HK-2 (cell line): ENCODE measurements at regions not wholly inside any gene's neighbourhood (a gene's known extent, or its start where the extent isn't known, plus 50 kb on each side); places are given as distances from the start of the nearest gene placed in this dataset.

Experiments
- DNase-seq: peaks from one replicate; pipeline ENCODE4 v3.0.0-alpha.2; 2018; ENCODE audit not compliant: unreplicated experiment

GRCh38 chr6:91560409-91560808 lies 973.5 kb upstream of the MAP3K7 start:
- DNase-seq, result no peak

- no peak for DNase-seq
Observed at GRCh38 chr6:91540902-91541301, 954.0 kb upstream of the MAP3K7 start.

DNA sequence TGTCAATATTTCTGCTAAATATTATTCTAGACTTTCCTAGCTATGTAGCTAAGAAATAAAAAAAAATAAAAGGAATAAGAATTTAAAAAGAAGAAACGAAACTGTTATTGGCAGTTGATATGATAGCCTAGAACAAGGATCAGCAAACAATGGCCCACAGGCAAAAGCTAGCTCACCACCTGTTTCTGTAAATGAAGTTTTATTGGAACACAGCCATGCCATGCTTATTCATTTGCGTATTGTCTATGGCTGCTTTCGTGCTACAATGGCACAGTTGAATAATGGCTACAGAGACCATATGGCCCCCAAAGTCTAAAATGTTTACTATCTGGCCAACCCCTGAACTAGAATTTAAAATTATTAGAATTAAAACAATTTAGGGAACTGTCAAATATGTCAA lies 952.6 kb upstream of the MAP3K7 start:
- no peak for DNase-seq

DNA sequence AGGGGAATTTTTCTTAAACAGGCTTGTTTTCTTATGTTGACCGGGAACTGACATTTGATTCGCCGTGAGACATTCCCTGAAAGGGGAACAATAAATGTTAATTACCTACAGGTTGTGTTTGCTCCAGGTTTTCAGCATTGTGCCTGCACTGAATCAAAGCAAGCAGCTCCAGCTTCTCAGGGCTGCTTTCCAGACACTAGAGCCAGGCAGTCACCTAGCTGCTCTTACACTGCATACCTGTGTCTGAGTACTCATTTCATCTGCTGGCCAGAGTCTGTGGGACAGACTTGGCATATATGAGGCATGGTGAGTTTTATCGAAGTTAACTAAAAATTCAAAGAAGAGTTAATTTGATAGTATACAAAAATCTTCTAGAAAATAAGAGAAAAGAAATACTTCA lies 951.8 kb upstream of the MAP3K7 start:
- DNase-seq, result no peak

GRCh38 chr6:91534614-91535013 lies 947.7 kb upstream of the MAP3K7 start:
- DNase-seq, result no peak

GRCh38 chr6:91523511-91523910 lies 936.6 kb upstream of the MAP3K7 start:
- no peak for DNase-seq

GRCh38 chr6:91521999-91522398 lies 935.1 kb upstream of the MAP3K7 start:
- no peak for DNase-seq

DNA sequence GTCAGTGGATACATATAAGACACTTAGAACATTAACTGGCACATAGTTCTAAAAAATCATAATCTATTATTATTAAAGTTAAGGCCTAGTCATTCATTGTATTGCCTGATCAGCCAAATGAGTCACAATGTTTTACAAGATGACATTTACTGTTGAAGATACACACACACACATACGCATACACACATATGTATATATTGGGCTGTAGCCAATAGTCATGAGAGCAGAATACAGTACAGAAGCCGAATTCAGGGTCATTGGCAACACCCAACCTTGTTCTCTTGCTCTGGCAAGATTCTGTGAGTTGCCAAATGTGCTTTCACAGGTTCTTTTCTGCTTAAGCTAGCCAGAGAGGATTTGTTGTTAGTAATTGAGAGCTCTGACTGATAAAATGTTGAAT lies 922.8 kb upstream of the MAP3K7 start:
- no peak for DNase-seq

GRCh38 chr6:91509039-91509438 lies 922.2 kb upstream of the MAP3K7 start:
- DNase-seq, result no peak

GRCh38 chr6:91506509-91506908 lies 919.6 kb upstream of the MAP3K7 start:
- no peak for DNase-seq

DNA sequence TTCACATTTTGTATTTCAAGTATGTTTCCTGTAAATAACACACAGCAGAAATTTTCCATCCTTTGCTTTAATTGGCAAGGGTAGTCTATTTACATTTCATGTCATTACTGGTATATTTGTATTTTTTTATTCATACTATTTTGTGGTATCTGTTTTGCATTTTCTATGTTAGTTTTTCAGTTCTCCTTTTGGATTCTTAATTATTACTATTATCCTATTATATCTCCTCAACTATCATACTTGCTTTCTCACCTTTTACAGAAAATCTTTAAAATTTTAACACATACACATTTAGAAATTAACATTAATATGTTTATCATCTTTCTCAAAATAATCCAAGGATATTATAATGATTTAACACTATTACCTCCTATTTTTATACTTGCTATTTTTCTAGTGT lies 918.3 kb upstream of the MAP3K7 start:
- DNase-seq, result no peak

DNA sequence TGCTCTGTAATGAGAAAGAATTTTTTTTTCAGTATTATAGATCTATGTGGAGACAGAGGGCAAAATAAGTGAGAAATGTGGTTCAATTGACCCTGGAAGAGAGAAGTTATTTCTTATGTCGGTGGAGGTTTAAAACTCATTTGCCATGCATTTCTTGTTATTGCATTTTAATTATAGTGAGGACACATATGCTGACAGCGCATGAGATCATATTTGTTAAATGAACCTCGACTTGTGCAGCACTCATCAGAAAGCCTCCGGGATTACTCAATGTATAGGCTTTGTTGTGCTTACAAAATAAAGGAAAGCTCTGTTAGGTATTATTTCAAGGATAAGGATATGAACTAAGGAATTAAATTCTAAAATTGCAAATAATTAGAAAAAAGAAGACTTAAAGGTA lies 915.1 kb upstream of the MAP3K7 start:
- no peak for DNase-seq

GRCh38 chr6:91500689-91501303 lies 913.9 kb upstream of the MAP3K7 start:
- no peak for DNase-seq

DNA sequence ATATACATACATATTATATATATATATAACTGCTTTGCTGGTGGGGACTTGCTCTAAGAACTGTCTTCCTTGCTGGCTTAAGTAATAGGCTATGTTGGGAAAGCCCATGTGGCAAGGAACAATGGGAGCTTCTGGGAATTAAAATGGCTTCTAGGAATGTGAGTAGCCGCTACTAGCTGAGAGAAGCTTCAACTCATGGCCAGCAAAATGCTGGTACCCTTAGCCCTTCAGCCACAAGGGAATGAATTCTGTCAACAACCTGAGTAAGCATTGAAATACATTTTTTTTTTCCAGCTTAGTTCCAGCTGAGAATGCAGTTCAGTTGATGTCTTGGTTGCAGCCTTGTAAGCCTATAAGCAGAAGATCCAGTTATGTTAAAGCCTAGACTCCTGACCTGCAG lies 911.7 kb upstream of the MAP3K7 start:
- DNase-seq, result no peak

DNA sequence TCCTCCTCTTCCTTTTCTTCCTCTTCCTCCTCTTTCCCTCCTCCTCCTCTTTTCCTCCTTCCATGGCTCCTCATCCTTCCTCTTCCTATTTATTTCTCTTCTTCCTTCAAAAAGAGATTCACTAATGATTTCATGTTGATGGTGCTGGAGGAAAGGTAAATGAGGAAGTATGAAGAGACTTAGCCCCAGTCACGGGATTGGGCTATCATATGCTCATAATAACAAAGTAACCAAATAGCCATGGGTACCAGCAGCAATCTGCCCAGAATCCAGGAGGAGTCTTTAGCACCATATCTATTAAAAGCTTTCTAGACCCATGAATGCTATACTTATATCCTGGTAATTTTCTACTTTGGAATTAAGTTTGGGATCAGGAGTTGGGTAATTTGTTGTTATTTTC lies 910.9 kb upstream of the MAP3K7 start:
- no peak for DNase-seq

- no peak for DNase-seq
Observed at GRCh38 chr6:91490671-91491301, 903.9 kb upstream of the MAP3K7 start.

GRCh38 chr6:91487696-91488392 lies 901.0 kb upstream of the MAP3K7 start:
- no peak for DNase-seq

- no peak for DNase-seq
Observed at GRCh38 chr6:91486200-91486599, 899.3 kb upstream of the MAP3K7 start.

DNA sequence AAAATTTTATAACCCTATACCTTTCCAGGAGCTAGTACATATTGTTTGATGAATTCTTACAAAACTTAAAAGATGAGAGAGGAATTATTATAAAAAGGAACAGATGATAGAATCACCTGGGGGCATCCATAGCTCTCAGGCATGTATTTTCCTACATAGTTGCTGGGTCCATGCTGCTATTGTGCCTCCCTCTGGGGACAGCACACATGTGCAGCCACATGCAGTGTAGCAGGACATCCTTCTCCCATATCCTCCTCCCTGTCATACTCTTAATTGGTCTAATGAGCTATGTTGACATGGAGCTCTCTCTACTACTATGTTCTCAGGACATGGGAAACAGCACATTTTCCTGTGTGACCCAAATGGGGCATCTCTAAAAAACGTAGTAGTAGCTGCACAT lies 898.2 kb upstream of the MAP3K7 start:
- DNase-seq, result no peak

DNA sequence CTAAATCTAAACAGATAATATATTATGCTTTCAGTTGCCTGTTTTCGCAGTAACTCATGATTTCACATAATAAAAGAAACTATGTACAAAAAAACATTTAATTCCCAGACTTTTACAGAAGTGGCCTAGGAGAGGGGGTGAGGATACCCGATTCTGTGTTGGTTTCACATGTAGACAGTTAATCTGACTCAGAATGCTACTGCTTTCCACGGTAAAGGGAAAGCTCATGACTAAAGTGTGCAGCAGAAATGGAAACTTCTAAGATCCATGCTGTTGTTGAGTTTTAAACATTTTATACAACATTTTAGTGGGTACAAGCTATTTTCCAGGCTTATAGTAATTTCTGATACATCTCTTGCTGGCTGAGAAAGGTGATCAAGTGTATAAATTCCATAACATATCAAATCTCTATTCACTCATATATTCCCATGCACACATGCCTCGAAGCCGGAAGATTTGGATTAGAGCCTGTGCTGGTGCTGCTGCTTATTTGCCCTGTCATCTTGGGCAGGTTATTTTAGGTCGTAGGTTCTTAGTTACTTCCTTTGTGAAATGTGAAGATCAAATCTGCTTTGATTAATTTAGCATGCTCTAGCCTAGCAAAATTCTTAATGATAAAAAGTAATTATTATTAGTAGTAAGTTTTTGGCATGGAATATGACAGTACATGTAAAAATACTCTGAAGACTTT lies 896.7 kb upstream of the MAP3K7 start:
- no peak for DNase-seq

DNA sequence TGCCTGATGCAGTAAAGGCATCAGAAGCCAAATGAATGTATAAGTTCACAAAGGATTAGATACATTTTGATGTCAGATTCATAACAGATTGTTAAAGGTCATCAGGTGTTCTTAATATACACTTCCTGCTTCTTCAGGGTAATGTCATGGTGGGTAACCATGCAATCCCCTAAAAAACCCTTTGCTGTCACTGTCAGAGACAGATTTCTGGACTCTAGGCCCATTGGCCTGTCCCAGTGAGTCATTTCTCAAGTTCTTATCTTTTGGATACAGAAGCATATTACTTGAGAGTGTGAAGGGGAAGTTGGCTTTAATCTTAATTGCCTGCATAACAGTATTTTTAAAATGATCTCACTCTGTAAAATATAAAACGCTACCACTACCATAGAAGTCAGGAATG lies 895.6 kb upstream of the MAP3K7 start:
- no peak for DNase-seq

GRCh38 chr6:91480402-91480801 lies 893.5 kb upstream of the MAP3K7 start:
- no peak for DNase-seq

DNA sequence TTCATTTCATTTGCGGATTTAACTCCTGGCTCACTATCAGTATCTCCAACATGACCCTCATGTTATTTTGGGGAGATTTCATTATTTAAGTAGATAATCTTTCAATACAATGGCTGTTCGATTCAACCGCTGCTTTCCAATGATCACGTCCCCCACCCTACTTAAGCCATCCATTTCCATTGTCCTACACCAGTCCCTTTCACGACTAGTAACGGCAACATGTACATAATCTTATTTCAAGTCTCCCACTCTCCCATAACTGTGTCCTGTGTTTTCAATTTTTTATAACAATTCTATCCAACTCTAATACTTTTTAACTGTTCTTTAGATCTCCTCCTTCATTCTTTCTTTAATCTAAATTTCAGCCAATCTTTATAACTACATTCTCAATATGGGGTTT lies 890.8 kb upstream of the MAP3K7 start:
- DNase-seq, result no peak
